ENCODE measurements at regions not wholly inside any gene's neighbourhood (a gene's known extent, or its start where the extent isn't known, plus 50 kb on each side); places are given as distances from the start of the nearest gene placed in this dataset.

GRCh38 chr3:74360406-74360805 is 254.1 kb downstream of the CNTN3 start:
- Histone ChIP-seq H3K36me3 (ENCODE audit: low read depth) (no peaks in the 10 kb centered on the region), H3K27me3 (ENCODE audit: insufficient read depth, poor library complexity, severe bottlenecking) (no peaks in the 10 kb centered on the region), H3K9me3 (ENCODE audit: severe bottlenecking) (no peaks in the 10 kb centered on the region), H3K4me3 (ENCODE audit: severe bottlenecking) (no peak overlapping the region), H3K27ac (ENCODE audit: poor library complexity, severe bottlenecking) (no peak overlapping the region), H3K4me1 (ENCODE audit: insufficient read depth, poor library complexity, severe bottlenecking) (no peaks in the 10 kb centered on the region)
- ATAC-seq (ENCODE audit: low read depth) (no peak), DNase-seq (ENCODE audit: low spot score) (no peak)
- no peak for TF ChIP-seq CTCF (IDR thresholded peaks at IDR 0.05; ENCODE audit: poor library complexity, severe bottlenecking)

- no peak for TF ChIP-seq CTCF (IDR thresholded peaks at IDR 0.05; ENCODE audit: poor library complexity, severe bottlenecking)
- H3K4me3 ChIP-seq (ENCODE audit: severe bottlenecking) = no peak overlapping the region
- no peaks in the 10 kb centered on the region for H3K27me3 ChIP-seq (ENCODE audit: insufficient read depth, poor library complexity, severe bottlenecking)
- H3K27ac ChIP-seq (ENCODE audit: poor library complexity, severe bottlenecking) = no peak overlapping the region
- DNase-seq (ENCODE audit: low spot score) = no peak
- H3K9me3 ChIP-seq (ENCODE audit: severe bottlenecking) = no peaks in the 10 kb centered on the region
- ATAC-seq (ENCODE audit: low read depth) = no peak
- H3K4me1 ChIP-seq (ENCODE audit: insufficient read depth, poor library complexity, severe bottlenecking) = no peaks in the 10 kb centered on the region
- H3K36me3 ChIP-seq (ENCODE audit: low read depth) = no peaks in the 10 kb centered on the region
Observed at GRCh38 chr3:74357881-74358280, 256.6 kb downstream of the CNTN3 start.

- H3K36me3 ChIP-seq (ENCODE audit: low read depth) = no peaks in the 10 kb centered on the region
- H3K4me3 ChIP-seq (ENCODE audit: severe bottlenecking) = no peak overlapping the region
- no peak for ATAC-seq (ENCODE audit: low read depth)
- H3K9me3 ChIP-seq (ENCODE audit: severe bottlenecking) = no peaks in the 10 kb centered on the region
- no peak overlapping the region for H3K27ac ChIP-seq (ENCODE audit: poor library complexity, severe bottlenecking)
- no peaks in the 10 kb centered on the region for H3K27me3 ChIP-seq (ENCODE audit: insufficient read depth, poor library complexity, severe bottlenecking)
- no peaks in the 10 kb centered on the region for H3K4me1 ChIP-seq (ENCODE audit: insufficient read depth, poor library complexity, severe bottlenecking)
- no peak for TF ChIP-seq CTCF (IDR thresholded peaks at IDR 0.05; ENCODE audit: poor library complexity, severe bottlenecking)
- DNase-seq (ENCODE audit: low spot score) = no peak
Observed at GRCh38 chr3:74353039-74353438, 261.4 kb downstream of the CNTN3 start.

GRCh38 chr3:74352166-74352565 is 262.3 kb downstream of the CNTN3 start:
- Histone ChIP-seq H3K27ac (ENCODE audit: poor library complexity, severe bottlenecking) (no peak overlapping the region), H3K4me1 (ENCODE audit: insufficient read depth, poor library complexity, severe bottlenecking) (no peaks in the 10 kb centered on the region), H3K27me3 (ENCODE audit: insufficient read depth, poor library complexity, severe bottlenecking) (no peaks in the 10 kb centered on the region), H3K36me3 (ENCODE audit: low read depth) (no peaks in the 10 kb centered on the region), H3K4me3 (ENCODE audit: severe bottlenecking) (no peak overlapping the region), H3K9me3 (ENCODE audit: severe bottlenecking) (no peaks in the 10 kb centered on the region)
- ATAC-seq (ENCODE audit: low read depth) = no peak
- TF ChIP-seq CTCF (IDR thresholded peaks at IDR 0.05; ENCODE audit: poor library complexity, severe bottlenecking) = no peak
- no peak for DNase-seq (ENCODE audit: low spot score)

GRCh38 chr3:74351213-74351612 is 263.2 kb downstream of the CNTN3 start:
- Histone ChIP-seq H3K4me1 (ENCODE audit: insufficient read depth, poor library complexity, severe bottlenecking) (no peaks in the 10 kb centered on the region), H3K9me3 (ENCODE audit: severe bottlenecking) (no peaks in the 10 kb centered on the region), H3K36me3 (ENCODE audit: low read depth) (no peaks in the 10 kb centered on the region), H3K4me3 (ENCODE audit: severe bottlenecking) (no peak overlapping the region), H3K27me3 (ENCODE audit: insufficient read depth, poor library complexity, severe bottlenecking) (no peaks in the 10 kb centered on the region), H3K27ac (ENCODE audit: poor library complexity, severe bottlenecking) (no peak overlapping the region)
- TF ChIP-seq CTCF (IDR thresholded peaks at IDR 0.05; ENCODE audit: poor library complexity, severe bottlenecking) = no peak
- no peak for DNase-seq (ENCODE audit: low spot score)
- no peak for ATAC-seq (ENCODE audit: low read depth)

Measured in RWPE2 (cell line).